ENCODE measurements at regions not wholly inside any gene's neighbourhood (a gene's known extent, or its start where the extent isn't known, plus 50 kb on each side); places are given as distances from the start of the nearest gene placed in this dataset.

DNA sequence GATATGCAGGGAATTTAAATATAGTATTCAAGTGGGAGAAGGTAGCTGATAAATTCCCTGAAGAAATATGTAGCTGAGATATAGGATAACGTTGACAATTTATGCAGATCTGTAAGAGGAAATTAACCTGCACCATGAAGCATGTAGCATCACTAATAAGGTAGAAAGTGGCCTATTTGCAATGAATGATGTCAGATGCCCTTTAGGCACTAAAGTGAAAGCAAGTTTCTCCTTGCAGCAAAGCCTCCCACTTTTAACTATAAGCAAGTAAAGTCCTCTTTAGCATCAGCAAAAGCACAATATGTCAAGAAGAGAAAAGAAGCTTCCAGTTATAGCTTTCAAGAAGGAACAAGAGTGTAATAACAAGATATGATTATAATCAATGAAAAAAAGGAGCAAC lies 102.5 kb upstream of the SLITRK1 start:
- no peaks in the 10 kb centered on the region for H3K9me3 ChIP-seq
- 40 to 89% methylated on average over 1 of the region's 1 CpG for WGBS, 2 donors (ENCODE audit: low coverage in 1 of 2)
- no peaks in the 10 kb centered on the region for H3K4me1 ChIP-seq
- no peak for ATAC-seq
- TF ChIP-seq, protein P1, sequence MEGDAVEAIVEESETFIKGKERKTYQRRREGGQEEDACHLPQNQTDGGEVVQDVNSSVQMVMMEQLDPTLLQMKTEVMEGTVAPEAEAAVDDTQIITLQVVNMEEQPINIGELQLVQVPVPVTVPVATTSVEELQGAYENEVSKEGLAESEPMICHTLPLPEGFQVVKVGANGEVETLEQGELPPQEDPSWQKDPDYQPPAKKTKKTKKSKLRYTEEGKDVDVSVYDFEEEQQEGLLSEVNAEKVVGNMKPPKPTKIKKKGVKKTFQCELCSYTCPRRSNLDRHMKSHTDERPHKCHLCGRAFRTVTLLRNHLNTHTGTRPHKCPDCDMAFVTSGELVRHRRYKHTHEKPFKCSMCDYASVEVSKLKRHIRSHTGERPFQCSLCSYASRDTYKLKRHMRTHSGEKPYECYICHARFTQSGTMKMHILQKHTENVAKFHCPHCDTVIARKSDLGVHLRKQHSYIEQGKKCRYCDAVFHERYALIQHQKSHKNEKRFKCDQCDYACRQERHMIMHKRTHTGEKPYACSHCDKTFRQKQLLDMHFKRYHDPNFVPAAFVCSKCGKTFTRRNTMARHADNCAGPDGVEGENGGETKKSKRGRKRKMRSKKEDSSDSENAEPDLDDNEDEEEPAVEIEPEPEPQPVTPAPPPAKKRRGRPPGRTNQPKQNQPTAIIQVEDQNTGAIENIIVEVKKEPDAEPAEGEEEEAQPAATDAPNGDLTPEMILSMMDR (IDR thresholded peaks at IDR 0.05): no peak
- TF ChIP-seq EP300 (IDR thresholded peaks at IDR 0.05) (no peak), POLR2AphosphoS5 (IDR thresholded peaks at IDR 0.05) (no peak), POLR2A (IDR thresholded peaks at IDR 0.05) (no peak)
- H3K27me3 ChIP-seq: no peaks in the 10 kb centered on the region
- no peak overlapping the region for H3K4me3 ChIP-seq
- no peak overlapping the region for H3K27ac ChIP-seq
- no peaks in the 10 kb centered on the region for H3K36me3 ChIP-seq

DNA sequence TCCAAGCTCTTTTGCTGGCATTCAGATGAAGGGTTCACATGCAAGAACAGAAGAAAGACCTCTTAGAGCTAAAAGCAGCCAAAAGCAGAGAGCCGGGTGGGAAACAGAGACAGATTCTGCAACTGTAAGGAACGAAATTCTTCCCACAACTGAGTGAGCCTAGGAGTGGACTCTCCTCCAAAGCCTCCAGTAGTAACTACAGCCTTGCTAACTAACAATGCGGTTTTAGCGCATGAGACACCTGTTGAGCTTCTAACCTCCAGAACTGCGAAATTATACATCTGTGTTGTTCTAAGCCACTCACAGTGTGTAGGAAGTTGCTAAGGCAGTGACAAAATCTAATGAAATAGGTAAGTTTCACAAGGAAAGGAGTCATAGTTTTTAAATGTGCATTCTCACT lies 98.1 kb upstream of the SLITRK1 start:
- Histone ChIP-seq H3K27me3 (no peaks in the 10 kb centered on the region), H3K4me3 (no peak overlapping the region), H3K36me3 (no peaks in the 10 kb centered on the region), H3K27ac (no peak overlapping the region), H3K9me3 (no peaks in the 10 kb centered on the region), H3K4me1 (no peaks in the 10 kb centered on the region)
- TF ChIP-seq POLR2A (IDR thresholded peaks at IDR 0.05): no peak
- TF ChIP-seq POLR2AphosphoS5 (IDR thresholded peaks at IDR 0.05): no peak
- no peak for TF ChIP-seq EP300 (IDR thresholded peaks at IDR 0.05)
- TF ChIP-seq, protein P1 (IDR thresholded peaks at IDR 0.05): no peak
- no peak for ATAC-seq
- 73 to 76% methylated on average over 5 of the region's 5 CpGs for WGBS, 2 donors (ENCODE audit: low coverage in 1 of 2)

DNA sequence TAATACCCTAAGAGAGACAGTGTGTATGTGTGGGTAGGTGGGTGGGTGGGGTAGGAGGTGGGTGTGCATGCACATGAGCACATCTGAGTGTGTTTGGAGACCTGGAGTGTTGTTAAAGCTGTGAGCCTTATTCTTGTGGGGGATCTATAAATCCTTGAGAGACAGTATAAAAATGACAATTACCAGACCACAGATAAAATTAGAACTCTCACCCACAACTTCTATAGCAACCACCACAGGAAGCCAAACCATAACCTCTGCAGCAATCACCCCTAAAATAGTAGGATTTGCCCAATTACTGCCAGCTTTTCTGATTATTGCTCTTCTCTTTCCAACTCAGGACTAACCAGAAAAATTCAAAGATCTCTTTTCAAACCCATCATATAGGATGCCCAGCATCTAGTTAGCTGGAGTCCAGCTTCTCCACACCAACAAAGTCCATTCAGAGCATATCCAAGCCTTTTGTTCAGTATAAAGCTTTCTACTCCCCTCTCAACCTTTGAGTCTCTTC lies 93.4 kb upstream of the SLITRK1 start:
- Histone ChIP-seq H3K4me3 (no peak overlapping the region), H3K27ac (no peak overlapping the region), H3K9me3 (no peaks in the 10 kb centered on the region), H3K27me3 (no peaks in the 10 kb centered on the region), H3K36me3 (no peaks in the 10 kb centered on the region), H3K4me1 (no peaks in the 10 kb centered on the region)
- TF ChIP-seq POLR2A (IDR thresholded peaks at IDR 0.05): no peak
- TF ChIP-seq POLR2AphosphoS5 (IDR thresholded peaks at IDR 0.05): no peak
- TF ChIP-seq EP300 (IDR thresholded peaks at IDR 0.05): no peak
- no peak for ATAC-seq

DNA sequence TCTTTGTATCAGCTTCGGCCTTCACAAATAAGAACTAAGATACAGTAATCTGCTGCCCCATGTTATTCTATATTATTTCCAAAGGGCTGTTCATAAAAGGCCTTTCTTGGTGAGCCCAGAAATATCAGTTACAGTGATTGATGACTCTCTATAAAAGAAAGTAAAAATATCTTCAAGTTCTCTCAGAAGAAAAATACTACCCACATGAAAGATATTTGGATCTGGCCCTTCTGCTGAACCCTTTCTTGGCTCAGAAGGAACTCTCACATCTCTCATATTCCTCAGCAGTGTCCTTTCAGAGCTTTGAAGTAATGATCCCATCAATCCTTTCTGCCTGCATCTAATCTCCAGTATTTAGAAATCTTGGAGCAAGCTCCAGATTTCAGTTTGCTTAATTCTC lies 76.3 kb upstream of the SLITRK1 start:
- no peak for ATAC-seq
- Histone ChIP-seq H3K4me3 (no peak overlapping the region), H3K27ac (no peak overlapping the region), H3K9me3 (no peaks in the 10 kb centered on the region), H3K36me3 (no peaks in the 10 kb centered on the region), H3K27me3 (no peaks in the 10 kb centered on the region), H3K4me1 (no peaks in the 10 kb centered on the region)
- WGBS, 2 donors (ENCODE audit: low coverage in 1 of 2): 55 to 67% methylated on average over 1 of the region's 1 CpG
- TF ChIP-seq EP300 (IDR thresholded peaks at IDR 0.05) (no peak), POLR2A (IDR thresholded peaks at IDR 0.05) (no peak), POLR2AphosphoS5 (IDR thresholded peaks at IDR 0.05) (no peak)
- TF ChIP-seq, protein P1 (IDR thresholded peaks at IDR 0.05): no peak

DNA sequence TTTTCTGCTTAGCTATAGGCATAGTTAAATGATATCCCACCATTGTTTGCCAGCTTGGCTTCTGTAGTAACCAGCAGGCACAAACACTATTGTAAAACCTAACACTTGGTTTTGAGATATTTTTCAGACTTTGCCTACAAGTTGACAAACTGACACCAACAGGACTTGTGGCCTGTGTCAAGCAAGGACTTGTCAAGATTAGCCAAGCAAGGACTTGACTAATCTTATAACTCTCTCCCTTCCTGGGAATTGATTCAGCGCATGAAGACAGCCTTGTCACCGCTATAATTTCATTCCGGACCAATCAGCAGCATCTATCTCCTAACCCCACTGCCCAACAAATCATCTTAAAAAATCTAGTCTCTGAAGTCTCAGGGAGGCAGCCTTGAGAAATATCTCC lies 72.7 kb upstream of the SLITRK1 start:
- Histone ChIP-seq H3K27ac (no peak overlapping the region), H3K9me3 (no peaks in the 10 kb centered on the region), H3K36me3 (no peaks in the 10 kb centered on the region), H3K4me3 (no peak overlapping the region), H3K4me1 (no peaks in the 10 kb centered on the region), H3K27me3 (no peaks in the 10 kb centered on the region)
- 87 to 100% methylated on average over 3 of the region's 3 CpGs for WGBS, 2 donors (ENCODE audit: low coverage in 1 of 2)
- TF ChIP-seq, protein P1 (IDR thresholded peaks at IDR 0.05): no peak
- no peak for TF ChIP-seq POLR2A (IDR thresholded peaks at IDR 0.05)
- TF ChIP-seq POLR2AphosphoS5 (IDR thresholded peaks at IDR 0.05): no peak
- no peak for TF ChIP-seq EP300 (IDR thresholded peaks at IDR 0.05)
- no peak for ATAC-seq
